SK-N-SH treated with all-trans-retinoic acid at 6 μM for 48 hours (cell line): ENCODE measurements at regions not wholly inside any gene's neighbourhood (a gene's known extent, or its start where the extent isn't known, plus 50 kb on each side); places are given as distances from the start of the nearest gene placed in this dataset.

Experiments used
- ARNTL ChIP-seq: fragments of 450-650 bp; formaldehyde crosslinking; IDR thresholded peaks from 2 replicates; pipeline ENCODE4 v1.5.0; 2020; ENCODE audit warnings: low read depth, mild to moderate bottlenecking, moderate library complexity, borderline replicate concordance
- CREB5 ChIP-seq: fragments of 250-450 bp; sonication (Bioruptor Pico); IDR thresholded peaks from 2 replicates; pipeline ENCODE4 v1.5.1; 2020; ENCODE audit warnings: low read depth, mild to moderate bottlenecking, moderate library complexity
- CSDC2 ChIP-seq: fragments of 250-450 bp; sonication (Bioruptor Pico); IDR thresholded peaks from 2 replicates; pipeline ENCODE4 v1.5.0; 2020; ENCODE audit warnings: mild to moderate bottlenecking, moderate library complexity
- GLIS3 ChIP-seq: fragments of 250-450 bp; sonication (Bioruptor Pico); IDR thresholded peaks from 2 replicates; pipeline ENCODE4 v1.5.0; 2020; ENCODE audit warnings: mild to moderate bottlenecking, moderate library complexity
- TCF4 ChIP-seq: fragments of 250-450 bp; sonication (Bioruptor Pico); IDR thresholded peaks from 2 replicates; pipeline ENCODE4 v1.8.0; 2021; ENCODE audit warnings: mild to moderate bottlenecking, moderate library complexity, borderline replicate concordance
- TSHZ2 ChIP-seq: fragments of 250-450 bp; sonication (Bioruptor Pico); IDR thresholded peaks from 2 replicates; pipeline ENCODE4 v1.5.0; 2020; ENCODE audit warnings: mild to moderate bottlenecking, moderate library complexity
- ZFP3 ChIP-seq: fragments of 250-450 bp; sonication (Bioruptor Pico); IDR thresholded peaks from 2 replicates; pipeline ENCODE4 v1.5.0; 2020; ENCODE audit warnings: mild to moderate bottlenecking, moderate library complexity
- ZFP30 ChIP-seq: fragments of 450-650 bp; formaldehyde crosslinking; IDR thresholded peaks from 2 replicates; pipeline ENCODE4 v1.5.0; 2022; ENCODE audit warnings: mild to moderate bottlenecking, moderate library complexity
- ZNF565 ChIP-seq: fragments of 450-650 bp; formaldehyde crosslinking; conservative IDR thresholded peaks from 2 replicates; pipeline ENCODE4 v1.5.0; 2020; ENCODE audit warnings: low read depth, mild to moderate bottlenecking, moderate library complexity

GRCh38 chr4:60201052-60201673 lies 999.0 kb upstream of the ADGRL3 start:
- TF ChIP-seq ARNTL (CRISPR knock-in tag) (no peak), GLIS3 (CRISPR knock-in tag) (no peak), CREB5 (CRISPR knock-in tag) (no peak), TSHZ2 (CRISPR knock-in tag) (no peak), TCF4 (CRISPR knock-in tag) (no peak), ZFP30 (CRISPR knock-in tag) (no peak), ZNF565 (CRISPR knock-in tag) (no peak), ZFP3 (CRISPR knock-in tag) (no peak), CSDC2 (CRISPR knock-in tag) (no peak)
